HPDE6-E6E7 (cell line): ENCODE measurements at regions not wholly inside any gene's neighbourhood (a gene's known extent, or its start where the extent isn't known, plus 50 kb on each side); places are given as distances from the start of the nearest gene placed in this dataset.
"Not testable (repeated sequence)": the region's sequence is repeated elsewhere in the genome, so short reads cannot be mapped to it uniquely, and the experiment has no call there.

Source experiments
- DNase-seq: peaks from one replicate; pipeline ENCODE4 v3.0.0; 2011; ENCODE audit warnings: missing footprints; ENCODE audit errors: extremely low spot score

DNA sequence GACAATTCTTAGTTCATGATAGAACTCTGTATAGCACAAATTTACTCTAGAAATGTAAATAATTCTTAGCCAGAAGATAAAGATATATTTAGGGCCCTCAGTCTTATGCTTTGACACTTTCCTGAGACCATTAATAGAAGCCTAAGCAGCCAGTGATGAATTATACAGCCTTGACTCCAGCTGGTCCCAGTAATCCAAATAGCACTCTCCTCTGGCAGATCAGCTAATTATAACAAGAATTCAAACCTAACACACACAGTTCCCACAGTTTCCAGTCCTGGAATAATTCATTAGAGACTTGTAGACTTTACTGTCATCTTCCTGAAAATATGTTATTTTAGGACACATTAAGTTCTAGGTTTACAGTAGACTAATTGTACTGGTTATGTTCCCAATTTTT, 50.4 kb downstream of the SHOC1 start:
- DNase-seq: no peak

DNA sequence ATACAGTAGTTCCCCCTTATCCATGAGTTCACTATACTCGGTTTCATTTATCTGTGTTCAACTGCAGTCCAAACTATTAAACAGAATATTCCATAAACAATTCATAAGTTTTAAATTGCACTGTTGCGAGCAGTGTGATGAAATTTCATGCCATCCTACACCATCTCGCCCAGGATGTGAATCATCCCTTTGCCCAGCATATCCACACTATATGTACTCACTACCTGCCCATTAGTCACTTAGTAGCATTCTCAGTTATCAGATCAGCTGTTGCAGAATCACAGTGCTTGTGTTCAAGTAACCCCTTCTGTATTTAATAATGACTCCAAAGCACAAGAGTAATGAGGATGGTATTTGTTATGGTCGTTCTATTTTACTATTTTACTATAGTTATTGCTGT, 51.5 kb downstream of the SHOC1 start:
- DNase-seq: peak; percentile 49

DNA sequence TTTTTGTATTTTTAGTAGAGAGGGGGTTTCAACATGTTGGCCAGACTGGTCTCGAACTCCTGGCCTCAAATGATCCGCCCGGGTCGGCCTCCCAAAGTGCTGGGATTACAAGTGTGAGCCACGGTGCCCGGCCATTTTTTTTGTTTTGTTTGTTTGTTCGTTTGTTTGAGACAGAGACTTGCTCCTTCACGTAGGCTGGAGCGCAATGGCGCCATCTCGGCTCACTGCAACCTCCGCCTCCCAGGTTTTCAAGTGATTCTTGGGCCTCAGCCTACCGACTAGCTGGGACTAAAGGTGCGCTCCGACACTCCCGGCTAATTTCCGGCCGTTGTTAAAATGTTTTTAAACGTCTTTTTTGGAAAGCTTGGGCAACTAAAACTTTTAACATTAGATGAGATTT, 54.0 kb downstream of the SHOC1 start:
- no peak for DNase-seq

DNA sequence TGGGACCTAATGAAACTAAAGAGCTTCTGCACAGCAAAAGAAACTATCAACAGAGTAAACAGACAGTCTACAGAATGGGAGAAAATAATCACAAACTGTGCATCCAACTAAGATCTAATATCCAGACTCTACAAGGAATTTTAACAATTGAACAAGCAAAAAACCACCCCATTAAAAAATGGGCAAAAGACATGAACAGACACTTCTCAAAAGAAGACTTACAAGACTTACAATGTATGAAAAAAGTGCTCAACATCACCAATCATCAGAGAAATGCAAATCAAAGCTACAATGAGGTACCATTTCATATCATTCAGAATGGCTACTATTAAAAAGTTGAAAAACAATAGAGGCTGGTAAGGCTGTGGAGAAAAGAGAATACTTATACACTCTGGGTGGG, 58.0 kb downstream of the SHOC1 start:
- no peak for DNase-seq

DNA sequence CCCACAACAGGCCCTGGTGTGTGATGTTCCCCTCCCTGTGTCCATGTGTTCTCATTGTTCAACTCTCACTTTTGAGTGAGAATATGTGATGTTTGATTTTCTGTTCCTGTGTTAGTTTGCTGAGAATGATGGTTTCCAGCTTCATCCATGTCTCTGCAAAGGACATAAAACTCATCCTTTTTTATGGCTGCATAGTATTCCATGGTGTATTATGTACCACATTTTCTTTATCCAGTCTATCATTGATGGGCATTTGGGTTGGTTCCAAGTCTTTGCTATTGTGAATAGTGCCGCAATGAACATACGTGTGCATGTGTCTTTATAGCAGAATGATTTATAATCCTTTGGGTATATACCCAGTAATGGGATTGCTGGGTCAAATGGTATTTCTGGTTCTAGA, 59.4 kb downstream of the SHOC1 start:
- DNase-seq: not testable (repeated sequence)

DNA sequence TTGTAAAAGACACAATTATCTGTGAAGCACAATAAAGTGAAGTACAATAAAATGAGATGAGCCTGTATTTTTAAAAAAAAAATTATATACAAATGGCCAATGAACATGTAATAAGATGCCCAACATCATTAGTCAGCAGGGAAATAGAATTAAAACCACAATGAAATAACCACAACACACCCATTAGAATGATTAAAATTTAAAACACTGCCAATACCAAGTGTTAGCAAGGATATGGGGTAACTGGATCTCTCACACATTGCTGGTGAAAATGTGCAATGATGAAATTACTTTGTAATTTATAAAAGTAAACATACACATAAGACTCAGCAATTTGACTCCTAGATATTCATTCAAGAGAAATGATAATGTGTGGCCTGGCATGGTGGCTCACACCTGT, 62.8 kb downstream of the SHOC1 start:
- DNase-seq: peak; percentile 7

DNA sequence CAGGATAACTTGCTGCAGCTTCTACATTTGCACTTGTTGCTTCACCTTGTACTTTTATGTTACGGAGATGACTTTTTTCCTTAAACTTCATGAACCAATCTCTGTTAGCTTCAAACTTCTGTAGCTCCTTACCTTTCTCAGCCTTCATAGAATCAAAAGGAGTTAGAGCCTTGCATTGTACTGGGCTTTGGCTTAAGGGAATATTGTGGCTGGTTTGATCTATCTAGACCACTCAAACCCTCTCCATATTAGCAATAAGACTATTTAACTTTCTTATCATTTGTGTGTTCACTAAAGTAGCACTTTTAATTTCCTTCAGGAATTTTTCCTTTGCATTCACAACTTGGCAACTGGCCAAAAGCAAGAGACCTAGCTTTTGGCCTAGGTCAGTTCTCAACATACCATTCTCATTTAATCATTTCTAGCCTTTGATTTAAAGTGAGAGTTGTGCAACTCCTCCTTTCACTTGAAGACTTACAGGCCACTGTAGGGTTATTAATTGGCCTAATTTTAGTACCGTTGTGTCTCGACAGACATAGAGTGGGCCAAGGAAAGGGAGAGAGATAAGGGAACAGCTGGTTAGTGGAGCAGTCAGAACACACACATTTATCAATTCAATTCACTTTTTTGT, 63.7 kb downstream of the SHOC1 start:
- DNase-seq: no peak

DNA sequence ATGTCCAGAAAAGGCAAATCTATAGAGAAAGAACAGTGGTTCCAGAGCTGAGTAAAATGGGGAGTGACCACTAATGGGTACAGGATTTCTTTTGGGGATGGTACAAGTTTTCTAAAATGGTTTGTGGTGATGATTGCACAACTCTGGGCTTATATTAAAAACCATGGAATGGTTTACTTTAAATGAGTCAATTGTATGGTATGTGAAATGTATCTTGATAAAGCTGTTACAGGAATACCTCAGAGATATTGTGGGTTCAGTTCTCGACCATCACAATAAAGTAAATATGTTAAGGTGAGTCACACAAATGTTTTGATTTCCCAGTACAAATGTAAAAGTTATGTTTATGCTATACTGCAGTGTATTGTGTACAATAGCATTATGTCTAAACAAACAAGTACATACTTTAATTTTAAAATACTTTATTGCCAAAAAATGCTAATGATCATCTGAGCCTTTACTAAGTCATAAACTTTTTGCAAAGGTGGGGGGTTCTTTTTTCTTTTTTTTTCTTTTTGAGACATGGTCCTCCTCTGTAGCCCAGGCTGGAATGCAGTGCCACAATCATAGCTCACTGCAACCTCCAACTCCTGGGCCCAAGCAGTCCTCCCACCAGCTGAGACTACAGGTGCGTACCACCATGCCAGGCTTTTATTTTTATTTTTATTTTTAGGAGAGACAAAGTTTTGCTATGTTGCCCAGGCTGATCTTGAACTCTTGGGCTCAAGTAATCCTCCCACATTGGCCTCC, 65.9 kb downstream of the SHOC1 start:
- DNase-seq: peak; percentile 21

DNA sequence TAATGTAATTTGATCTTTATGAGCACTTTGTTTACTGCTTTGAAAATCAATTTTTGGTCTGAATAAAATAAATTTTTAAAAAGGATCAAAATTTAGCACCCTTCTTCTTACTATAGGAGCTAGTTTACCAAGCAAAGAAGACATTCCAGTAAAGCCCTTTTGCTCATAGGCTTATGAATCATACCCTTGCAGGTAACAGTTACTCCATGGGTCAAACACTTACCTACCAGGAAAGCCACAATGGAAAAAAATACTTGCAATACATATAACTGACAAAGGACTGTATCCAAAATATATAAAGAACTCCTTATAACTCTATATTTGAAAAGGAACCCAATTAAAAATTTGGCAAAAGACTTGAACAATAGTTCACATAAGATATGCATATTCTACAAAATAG, 66.6 kb downstream of the SHOC1 start:
- DNase-seq: peak; percentile 35

DNA sequence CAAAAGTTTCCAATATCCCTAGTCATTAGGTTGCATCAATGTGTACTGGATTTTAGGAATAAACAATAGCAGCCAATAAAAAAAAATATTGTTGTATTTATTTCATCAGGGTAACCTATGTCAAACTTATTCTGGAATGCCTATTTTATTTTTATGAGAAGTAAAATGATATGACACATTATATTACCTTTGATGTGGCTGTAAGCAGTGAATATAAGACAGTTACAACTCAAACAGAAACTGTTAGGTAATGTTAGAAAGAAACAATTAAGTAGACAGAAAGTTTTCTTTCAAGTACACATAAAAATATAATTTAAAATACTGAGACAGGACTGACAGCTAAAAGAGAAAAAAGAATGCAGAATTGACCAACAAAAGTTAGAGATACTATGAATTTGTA, 65.5 kb downstream of the GNG10 start:
- no peak for DNase-seq

DNA sequence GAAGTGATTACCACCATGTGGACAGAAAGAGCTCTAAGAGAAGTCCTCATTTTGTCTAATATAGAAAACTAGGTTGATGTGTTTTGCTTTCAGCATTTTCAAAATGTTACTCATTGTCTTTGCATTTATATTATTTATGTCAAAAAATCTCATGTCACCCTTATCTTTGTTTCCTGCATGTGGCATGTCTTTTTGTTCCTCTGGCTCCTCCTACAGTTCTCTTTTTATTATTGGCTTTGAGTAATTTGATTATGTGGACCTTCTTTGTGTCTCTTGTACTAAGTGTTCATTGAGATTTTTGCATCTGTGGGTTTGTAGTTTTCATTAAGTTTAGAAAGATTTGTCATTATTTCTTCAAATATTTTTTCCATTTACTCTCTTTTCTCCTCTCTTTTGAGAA, 58.8 kb downstream of the GNG10 start:
- DNase-seq: no peak
